HG03159 (cell line): ENCODE measurements at regions not wholly inside any gene's neighbourhood (a gene's known extent, or its start where the extent isn't known, plus 50 kb on each side); places are given as distances from the start of the nearest gene placed in this dataset.

Experiments used
- ATAC-seq: cut with Tn5 transposase; IDR thresholded peaks from one replicate; pipeline ENCODE4 v1.9.1; 2021; ENCODE audit warnings: mild to moderate bottlenecking, moderate library complexity; ENCODE audit not compliant: unreplicated experiment

DNA sequence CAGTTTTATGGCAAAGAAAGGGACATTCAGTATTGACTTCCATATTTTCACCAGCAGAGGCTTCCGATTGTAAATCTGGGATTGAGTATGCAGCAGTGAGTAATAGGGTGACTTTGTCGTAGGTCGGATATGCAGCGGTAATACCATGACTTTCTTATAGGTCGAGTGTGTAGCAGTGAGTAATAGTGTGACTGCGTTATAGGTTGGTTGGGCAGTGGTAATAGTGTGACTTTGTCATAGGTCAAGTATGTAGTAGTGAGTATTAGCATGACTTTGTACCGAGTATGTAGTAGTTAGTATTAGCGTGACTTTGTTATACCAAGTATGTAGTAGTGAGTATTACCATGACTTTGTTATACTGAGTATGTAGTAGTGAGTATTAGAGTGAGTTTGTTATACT, 268.2 kb upstream of the ADARB2 start:
- no peak for ATAC-seq

DNA sequence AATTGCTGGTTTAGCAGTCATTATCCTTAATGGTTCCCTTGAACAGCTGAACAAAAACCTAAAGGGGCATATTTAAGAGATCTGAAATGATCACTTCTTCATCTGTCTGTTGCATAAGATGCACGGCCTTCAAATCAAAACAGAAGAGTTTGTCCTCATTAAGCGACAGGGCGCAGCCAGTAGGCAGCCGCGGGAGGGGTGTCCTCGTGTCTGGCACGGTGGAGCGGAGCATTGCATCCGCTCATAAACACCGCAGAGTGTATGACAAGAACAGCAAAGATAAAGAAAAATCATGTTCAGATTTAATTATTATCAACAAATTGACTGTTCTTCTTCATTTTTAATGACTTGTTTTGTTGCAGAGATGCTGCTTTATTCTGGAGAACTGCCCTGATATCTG, 255.6 kb upstream of the ADARB2 start:
- ATAC-seq: no peak

DNA sequence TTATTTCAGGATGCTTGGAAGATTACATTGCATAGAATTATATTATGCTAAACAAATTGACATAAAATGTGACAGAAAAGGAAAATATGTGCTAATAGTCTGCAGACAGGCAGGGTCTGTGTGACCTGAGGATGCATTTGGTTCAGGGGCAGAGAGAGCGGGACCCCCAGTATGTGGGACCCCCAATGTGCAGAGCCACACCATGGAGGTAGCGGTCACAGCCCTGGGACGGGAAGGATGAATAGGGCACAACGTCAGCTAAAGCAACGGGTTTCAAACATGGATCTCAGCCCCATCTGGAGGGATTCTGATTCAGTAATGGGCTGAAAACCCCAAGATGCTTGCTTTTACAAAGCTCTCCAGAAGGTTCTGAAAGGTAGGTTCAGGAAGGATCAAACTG, 251.8 kb upstream of the ADARB2 start:
- ATAC-seq: no peak

DNA sequence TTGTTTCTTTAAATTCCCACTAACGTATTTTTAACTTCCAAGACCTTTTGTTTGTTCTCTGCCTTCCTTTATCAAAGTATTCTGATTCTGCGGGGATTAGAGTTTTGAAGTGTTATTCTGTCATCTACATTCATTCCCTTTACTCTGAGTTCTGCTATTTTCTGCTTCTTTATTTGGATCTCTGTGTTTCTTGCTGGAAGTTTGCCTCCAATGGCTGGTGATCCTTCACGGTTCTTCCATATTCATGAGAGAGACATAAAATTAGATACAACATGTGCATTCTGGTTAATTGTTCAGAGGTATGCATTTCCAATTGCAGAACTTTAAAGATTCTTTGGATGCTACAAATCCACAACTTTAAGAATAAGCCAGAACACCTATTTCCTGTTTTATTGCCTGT, 244.7 kb upstream of the ADARB2 start:
- no peak for ATAC-seq

DNA sequence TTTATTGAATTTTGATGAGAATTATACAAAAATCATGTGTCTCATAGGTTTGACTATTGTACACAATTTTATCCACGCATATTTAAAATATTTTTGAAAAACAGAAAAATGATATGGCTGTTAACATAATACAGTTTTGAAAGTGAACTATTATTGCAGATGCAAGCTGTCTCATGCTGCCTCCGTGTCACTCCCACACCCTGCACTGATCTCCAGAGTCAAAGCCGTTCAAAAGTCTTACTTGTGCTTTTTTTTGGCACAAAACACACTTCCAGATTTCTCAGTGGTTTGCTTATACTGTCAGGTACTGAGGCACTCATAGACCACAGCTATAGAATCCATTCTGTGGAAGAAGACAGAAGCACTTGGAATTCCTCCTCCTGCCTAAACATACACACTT, 243.1 kb upstream of the ADARB2 start:
- ATAC-seq: no peak

DNA sequence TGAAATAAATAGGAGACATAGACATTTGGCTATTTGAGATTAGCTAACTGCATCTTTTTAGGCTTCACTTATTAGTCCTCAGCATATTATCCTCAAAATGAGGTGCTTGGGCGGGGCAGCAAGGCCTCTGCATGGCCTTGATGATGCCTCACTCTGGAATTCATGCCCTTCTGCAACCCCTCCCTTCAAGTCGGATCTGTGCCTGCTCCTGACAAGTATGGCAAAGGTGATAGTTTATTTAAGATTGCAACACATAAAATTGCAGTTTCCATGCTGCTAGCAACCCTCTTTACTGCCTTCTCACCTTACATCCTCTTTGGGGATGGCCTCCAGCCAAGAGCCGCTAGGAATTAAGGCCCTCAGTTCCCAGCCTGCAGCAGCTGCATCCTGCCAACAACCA, 241.3 kb upstream of the ADARB2 start:
- no peak for ATAC-seq

DNA sequence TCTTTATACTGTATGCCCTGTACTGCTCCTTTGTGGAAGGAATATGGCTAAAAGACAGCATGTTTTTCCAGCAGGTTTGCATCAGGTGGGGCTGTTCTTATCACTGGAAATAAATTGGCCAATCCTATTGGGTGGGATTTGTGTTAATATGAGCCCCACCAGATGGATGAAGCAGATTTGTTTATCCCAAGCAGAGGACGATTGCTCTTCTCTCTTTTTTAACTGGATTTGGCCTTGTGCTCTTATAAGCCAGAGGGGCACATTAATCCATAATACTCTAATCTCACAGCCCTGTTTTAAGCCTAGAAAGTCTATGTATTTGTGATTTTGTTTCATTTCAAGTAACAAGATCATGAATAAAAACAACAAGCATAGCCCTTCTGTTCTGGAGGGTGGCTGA, 240.1 kb upstream of the ADARB2 start:
- no peak for ATAC-seq

DNA sequence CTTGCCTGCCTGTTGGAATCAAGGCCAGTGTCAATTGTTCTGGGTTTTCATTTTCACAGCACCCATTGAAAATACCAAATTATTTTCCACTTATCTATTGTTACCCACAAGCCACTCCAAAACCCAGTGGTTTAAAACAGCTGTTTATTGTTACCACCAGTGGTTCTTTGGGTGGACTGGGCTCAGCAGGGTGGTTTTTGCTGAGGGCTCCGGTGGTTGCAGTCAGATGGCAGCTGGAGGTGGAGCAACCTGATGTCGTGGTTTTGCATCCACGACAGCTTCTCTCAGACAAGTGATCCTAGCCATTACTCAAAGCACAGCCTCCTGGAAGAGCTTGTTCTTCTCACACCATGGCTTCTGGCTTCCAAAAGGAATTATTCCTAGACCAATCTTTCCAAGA, 235.1 kb upstream of the ADARB2 start:
- ATAC-seq: no peak

DNA sequence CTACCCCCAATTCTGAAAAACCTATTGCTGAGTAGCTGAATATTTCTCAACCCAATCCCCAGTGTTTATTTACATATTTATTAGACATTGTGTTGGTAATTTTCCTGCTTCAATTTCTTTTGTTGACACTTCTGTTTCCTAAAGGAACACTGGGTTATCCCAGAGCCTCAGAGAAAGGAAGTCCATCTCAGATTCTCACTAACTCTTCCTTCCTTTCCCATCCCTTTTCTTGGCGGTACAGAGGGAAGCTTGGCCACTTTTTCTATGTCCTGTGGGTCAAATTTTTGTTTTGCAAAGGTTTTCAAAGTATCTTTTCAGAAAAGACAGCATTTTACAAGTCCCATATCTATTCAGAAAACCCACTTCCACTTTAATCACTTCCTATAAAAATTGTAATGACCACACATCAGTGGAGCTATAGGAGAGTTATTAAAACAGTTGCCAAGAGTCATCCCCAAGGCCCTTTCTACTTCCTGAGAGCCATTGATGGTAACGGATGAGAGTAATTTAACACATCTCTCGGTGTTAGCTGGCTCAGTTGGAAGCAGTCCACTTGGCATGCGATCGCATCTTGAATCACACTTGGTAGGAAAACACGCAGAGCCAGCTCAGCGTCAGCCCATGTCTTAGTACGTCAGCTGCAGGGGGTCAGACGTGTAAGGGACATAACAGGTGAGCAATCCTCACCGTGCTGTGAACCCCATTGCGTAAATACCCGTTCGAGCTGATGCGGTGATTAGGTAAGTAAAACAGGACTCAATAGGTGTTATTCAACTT, 231.1 kb upstream of the ADARB2 start:
- no peak for ATAC-seq

DNA sequence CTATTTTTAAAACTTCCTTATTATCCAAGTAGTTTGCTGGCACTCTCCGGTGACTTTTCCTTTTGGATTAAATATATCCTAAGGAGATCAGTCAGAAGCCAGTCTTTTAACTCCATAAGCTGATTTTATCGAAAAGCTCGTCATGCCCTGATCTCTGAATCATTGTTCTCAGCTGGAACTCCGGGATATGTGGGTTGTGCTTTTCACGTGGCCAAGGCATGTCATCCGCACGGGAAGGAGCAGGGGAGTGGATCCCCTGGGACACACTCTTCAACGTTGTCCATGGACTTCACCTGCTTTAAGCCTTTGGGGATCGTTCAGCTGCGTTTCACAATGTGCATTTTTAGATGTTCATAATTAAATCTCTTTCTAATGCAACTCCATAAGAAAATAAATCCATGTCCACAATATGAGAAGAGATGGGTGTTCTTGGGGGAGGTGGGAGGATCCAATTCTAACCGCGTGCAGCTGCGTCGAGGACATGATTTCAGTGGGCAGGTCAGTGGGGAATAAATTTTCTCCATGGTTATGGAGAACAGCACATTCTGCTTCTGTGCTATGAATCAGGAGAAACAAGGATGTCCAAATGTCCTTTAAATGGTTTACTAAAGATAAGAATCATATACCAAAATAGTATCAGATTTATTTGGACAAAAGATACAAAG, 229.5 kb upstream of the ADARB2 start:
- no peak for ATAC-seq

DNA sequence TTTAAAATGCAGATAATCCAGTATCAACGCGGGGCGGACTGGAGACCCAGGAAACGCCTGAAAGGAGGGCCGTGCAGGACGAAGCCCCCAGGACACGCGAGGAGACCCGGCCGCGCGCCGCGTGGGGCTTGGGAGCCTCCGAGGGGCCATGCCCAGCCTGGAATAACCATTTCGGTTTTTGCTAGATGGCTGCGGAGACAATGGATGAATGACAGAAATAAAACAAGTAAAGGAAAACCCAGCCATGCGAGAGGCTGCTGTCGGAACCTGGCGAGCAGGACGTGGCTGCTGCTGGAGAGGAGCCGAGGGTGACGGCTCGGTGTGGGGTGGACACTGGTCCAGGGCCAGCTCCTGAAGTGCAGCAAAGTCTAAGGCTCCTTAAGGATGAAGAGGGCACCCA, 227.2 kb upstream of the ADARB2 start:
- no peak for ATAC-seq

DNA sequence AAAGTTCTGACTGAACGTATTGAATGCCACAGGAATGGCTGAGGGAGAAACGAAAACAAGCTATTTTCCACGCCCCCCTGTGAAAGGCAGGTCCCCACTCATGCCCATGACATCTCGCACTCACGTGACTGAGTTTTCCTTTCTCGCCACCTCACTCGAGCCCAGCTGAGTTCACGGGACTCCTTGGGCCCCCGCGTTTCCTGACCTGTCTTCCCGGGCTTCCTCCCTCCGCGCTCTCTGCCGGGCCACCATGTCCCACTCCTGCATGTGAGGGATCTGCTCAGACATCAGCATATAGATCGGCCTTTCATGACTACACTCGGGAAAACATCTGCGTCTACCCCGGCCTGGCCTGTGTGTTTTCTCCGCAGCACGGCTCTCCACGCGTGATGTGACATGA, 226.0 kb upstream of the ADARB2 start:
- ATAC-seq: no peak

DNA sequence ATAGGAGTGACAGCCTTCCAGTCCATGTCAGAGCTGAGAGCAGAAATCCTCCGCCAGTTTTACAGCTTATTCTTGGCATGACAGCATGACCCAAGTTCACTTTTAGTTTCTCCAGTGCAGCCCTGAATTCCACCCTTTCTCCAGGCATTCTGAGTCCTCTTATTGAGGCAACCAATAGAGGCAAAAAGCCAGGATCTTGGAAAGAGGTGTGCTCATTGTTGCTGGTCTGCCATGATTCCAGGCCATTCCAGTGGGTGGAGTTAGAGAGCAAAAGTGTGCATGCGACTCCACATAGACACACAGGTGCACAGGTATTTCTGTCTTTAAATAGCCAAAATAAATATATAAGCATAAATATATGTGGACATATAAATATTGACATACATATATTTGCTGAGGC, 224.7 kb upstream of the ADARB2 start:
- no peak for ATAC-seq

DNA sequence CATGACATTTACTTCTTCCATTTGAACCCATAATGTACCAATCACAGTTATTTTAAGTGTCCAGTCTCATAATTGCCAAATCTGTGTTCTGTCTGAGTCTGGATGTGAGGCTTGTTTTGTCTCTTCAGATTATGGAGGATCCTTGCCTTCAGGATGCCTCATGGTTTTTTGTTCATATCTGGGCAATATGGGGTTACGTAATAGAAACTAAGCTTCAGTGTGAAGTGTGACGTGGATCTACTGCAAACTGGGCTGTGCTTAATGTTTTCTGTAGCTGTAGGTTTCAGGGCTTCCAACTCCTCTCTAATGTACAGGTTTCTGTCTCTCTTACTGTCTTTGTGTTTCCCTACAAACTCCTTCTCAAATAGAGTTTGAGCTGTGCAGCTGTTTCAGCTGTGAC, 223.7 kb upstream of the ADARB2 start:
- no peak for ATAC-seq

DNA sequence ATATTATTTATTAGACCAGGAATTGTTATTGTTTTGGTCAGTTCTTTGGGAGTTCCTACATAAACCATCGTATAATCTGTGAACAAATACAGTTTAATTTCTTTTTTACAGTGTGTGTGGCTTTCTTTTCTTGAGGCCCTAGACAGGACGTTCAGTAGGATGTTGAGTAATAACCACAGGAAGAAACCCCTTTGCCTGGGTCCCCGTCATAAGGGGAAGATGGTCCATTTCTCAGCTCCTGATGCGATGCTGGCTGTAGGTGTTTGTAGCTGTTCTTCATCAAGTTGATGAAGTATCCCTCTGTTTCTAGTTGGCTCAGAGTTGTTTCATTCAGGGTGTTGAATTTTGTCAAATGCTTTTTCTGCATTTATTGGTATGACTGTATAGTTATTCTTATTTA, 219.7 kb upstream of the ADARB2 start:
- ATAC-seq: no peak

DNA sequence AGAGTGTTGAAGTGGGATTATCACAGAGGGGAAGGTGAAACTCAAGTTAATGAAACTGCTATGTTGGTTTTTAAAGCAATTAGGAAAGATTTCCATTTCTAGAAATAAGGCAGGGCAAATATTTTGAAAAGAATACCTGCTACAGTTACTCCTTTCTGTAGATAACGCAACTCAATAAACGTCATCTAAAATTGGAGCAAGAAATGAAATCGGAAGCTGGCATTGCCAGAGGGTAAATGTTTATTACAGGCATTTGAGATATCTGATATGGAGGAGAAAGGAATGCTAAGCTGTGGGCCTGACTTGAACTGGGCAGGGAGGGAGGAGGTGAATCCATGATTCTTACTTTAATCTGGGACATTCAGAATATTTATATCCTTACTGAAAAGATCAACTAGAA, 217.0 kb upstream of the ADARB2 start:
- no peak for ATAC-seq

DNA sequence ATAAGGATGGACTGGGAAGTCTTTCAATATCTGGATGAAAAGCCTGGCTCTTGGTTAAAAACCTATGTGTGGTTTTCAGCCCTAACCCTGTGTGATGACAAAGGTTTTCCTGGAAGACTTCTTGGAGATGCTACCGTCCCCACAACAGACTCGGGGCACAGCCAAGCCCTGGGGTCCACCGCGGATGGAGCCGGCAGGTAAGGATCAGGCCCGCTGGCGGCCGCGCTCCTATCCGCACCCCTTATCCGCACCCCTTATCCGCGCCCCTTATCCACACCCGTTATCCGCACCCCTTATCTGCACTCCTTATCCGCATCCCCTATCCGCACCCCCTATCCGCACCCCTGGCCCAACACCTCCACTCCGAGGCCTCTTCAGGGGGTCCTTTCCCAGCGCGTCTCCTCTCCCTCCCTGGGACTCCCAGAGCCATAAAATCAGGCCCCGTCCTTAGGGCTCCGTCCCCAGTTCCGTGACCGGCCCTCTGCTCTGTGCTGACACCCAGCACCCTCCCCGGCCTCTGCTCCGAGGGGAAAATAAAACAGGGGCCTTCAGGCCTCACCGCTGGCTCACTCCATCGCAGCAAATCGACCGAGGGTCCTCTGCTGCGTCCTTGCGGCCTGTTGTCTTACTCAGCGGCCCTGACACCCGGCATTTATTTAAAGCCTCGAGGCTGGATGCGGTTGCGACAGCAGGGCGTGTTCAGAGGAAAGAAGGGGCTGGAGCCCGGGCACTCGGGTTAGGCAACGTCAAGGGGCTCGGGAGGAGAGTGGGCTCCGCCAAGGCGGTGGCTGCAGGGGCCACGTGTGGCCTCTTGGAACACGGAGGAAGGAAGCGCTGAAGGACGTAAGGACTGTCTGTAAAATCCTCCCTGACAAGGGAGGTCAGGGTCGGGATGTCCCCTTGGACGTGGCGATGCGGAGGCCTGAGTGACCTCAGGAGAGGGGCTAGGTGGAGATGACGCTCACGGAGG, 215.1 kb upstream of the ADARB2 start:
- ATAC-seq: no peak

DNA sequence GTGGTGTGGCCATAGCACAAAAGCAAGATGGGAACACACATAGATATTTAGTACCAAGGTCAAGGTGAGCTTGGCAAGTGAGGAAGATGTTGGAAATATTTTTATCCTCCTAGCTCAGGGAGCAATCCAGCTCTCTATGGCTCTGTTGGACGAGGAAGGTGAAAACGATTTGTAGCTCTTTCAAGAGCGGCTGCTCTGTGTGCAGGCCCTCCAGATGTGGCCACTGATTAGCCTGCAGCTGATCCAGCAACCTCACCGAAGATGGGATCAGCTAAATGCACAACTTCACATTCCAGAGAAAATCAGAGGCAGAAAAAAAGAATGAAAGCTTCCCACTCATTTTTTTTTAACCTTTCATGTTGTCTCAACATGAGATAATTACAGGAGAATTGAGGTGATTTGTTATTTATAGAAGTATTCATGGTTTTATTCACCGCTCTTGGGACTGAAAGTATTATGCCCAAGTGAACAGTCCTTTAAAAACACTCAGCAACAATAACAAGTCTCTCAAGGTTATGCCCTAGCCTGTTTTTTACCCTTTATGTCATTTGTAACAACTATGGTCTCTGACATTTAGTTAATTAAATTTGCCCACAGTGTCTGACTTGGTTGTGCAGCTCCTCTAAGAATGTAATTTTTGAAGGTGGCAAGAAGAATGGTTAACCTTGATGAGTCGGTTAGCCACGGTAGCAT, 213.6 kb upstream of the ADARB2 start:
- ATAC-seq: no peak

DNA sequence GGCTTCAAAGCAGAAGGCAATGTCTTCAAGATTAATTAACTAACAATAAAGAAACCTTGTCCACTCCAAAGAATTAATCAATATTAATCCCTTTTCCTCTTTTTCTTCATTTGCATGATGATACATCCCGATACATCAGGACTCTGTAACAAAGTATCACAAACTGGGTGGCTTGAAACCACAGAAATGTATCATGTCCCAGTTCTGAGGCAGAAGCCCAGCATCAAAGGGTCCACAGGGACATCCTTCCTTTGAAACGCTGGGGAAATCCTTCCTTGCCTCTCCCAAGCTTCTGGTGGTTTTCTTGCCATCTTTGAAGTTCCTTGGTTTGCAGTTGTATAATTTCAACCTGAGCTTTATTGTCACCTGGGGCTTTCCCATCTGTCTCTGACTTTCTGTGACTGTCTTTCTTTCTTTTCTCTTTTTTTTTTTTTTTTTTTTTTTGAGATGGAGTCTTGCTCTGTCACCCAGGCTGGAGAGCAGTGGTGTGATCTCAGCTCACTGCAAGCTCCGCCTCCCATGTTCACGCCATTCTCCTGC, 210.2 kb upstream of the ADARB2 start:
- ATAC-seq: no peak

DNA sequence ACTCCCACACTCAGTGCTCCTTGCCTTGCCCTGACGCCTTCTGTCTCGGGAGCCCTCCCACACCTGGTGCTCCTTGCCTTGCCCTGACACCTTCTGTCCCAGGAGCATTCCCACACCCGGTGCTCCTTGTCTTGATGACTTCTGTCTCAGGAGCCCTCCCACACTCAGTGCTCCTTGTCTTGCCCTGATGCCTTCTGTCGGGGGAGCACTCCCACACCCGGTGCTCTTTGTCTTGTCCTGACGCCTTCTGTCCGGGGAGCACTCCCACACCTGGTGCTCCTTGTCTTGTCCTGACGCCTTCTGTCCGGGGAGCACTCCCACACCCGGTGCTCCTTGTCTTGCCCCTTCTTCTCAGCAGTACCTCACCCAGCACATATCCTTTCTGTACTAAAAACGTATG, 207.2 kb upstream of the ADARB2 start:
- no peak for ATAC-seq

DNA sequence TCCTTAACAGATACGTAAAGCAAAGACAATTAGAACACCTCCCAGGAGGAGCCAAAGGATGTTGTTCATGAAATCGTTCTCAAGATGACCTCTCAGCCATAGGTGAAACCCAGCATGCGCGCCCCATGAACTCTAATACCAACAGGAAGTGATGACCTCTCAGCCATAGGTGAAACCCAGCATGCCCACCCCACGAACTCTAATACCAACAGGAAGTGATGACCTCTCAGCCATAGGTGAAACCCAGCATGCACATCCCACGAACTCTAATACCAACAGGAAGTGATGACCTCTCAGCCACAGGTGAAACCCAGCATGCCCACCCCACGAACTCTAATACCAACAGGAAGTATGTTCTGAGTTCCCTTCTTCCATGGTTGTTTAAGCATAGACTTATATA, 205.2 kb upstream of the ADARB2 start:
- ATAC-seq: no peak
